HG03196 (cell line): ENCODE measurements at regions not wholly inside any gene's neighbourhood (a gene's known extent, or its start where the extent isn't known, plus 50 kb on each side); places are given as distances from the start of the nearest gene placed in this dataset.

Experiments used
- ATAC-seq: cut with Tn5 transposase; IDR thresholded peaks from one replicate; pipeline ENCODE4 v1.9.1; 2021; ENCODE audit not compliant: unreplicated experiment

- no peak for ATAC-seq
Measured at GRCh38 chr12:108462686-108463085, 52.4 kb upstream of the FICD start.

DNA sequence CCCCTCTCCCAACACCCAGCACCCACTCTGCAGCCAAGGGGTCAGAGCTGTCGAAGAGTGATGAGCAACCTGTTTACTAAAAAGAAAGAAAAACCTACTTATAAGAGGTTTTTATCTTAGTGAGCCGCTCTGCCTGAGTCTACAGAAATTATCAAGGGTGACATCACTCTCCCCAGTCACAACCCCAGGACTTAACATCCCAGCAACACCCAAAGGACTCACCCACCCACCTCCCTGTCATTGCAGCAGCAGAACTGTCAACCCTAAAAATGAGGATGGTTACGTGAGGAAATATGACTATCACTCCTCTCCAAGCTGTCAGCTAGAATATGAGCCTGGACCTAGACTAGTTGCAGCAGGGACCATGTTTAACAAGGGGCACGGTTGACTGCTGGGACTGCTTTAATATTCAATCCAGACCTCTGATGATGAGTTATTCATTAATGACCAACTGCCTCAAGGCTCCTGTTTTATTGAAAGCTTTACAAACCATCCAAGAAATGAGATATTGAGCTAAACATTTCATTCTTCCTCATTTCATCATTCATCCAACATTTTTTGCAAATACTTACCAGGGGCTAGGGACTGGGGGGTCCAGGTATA lies 53.9 kb upstream of the FICD start:
- no peak for ATAC-seq

- ATAC-seq = no peak
Measured at GRCh38 chr12:108459149-108459548, 55.9 kb upstream of the FICD start.

DNA sequence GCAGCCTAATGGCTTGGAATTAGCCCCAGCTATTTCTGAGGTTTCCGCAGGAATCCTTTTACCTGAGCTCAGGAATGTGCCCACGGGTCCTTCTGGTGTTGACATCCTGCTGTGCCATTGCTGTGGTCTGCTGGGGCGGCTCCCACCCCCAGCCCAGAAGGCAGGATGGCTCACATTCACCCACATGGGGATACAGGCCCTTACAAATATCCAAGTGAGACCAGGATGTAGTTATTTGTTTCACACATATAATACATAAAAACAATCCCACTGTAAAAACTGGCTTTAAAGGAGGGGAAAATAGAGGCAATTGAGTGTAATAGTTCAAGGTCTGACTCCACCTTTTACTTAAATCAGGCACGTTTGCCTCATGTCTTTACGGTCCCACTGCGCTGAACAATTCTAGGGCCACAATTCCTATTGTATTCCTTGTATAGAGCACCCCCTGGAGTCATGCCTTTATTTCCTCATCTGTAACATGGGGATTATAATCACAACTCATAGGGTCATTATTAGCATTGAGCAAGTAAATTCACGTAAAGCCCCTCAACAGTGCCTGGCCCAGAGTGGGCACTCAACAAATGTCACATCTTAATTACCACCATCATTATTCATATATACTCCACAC lies 57.2 kb upstream of the FICD start:
- no peak for ATAC-seq

DNA sequence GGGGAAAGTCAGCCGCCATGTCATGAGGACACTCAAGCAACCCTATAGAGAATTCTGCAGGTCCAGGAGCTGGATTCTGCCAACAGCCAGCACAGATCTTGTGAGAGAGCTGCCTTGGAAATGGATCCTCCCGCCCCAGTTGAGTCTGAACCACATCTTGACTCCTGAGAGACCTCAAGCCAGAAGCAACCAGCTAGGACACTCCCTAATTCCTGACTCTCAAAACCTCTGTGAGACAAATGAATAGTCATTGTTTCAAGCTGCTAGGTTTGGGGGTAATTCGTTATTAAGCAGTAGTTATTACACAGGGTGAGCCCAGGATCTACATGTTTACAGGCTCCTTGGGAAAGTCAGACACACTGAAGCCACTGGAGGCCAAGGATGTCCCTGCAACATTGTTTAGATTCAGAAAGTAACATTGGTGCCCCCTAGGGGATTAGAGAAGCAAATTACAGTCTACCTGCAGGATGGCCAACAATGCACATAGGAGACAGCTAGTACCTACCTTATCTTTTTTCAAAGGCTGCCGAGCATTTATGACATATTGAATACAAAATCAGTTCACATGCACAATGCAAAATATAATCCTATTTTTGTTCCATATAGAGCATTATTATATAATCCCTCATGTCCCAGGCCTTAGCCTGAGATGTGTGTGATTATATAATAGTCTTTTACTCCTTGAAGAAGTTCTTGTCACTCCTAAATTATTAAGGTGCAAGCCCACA lies 57.9 kb upstream of the FICD start:
- ATAC-seq = peak; percentile 58

GRCh38 chr12:108455706-108456105 lies 59.4 kb upstream of the FICD start:
- no peak for ATAC-seq

DNA sequence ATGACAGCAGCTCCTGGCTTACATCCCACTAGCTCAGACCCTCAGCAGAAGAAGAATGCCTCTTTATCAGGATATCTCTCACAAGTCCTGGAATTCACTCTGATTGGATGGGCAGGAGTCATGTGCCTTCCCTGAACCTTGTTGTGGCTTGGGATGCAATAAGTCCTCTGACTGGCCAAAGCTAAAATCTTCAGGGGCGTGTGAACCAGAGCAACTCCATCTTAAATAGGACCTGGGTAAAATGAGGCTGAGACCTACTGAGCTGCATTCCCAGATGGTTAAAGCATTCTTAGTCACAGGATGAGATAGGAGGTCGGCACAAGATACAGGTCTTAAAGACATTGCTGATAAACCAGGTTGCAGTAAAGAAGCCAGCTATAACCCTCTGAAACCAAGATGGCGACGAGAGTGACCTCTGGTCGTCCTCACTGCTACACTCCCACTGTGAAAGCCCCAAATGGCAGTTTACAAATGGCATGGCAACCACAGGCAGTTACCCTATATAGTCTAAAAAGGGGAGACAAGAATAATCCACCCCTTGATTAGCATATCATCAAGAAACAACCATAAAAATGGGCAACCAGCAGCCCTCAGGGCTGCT lies 60.4 kb upstream of the FICD start:
- no peak for ATAC-seq

- no peak for ATAC-seq
Measured at GRCh38 chr12:108449478-108449877, 65.6 kb upstream of the FICD start.

GRCh38 chr12:108448246-108448645 lies 66.8 kb upstream of the FICD start:
- ATAC-seq = no peak

DNA sequence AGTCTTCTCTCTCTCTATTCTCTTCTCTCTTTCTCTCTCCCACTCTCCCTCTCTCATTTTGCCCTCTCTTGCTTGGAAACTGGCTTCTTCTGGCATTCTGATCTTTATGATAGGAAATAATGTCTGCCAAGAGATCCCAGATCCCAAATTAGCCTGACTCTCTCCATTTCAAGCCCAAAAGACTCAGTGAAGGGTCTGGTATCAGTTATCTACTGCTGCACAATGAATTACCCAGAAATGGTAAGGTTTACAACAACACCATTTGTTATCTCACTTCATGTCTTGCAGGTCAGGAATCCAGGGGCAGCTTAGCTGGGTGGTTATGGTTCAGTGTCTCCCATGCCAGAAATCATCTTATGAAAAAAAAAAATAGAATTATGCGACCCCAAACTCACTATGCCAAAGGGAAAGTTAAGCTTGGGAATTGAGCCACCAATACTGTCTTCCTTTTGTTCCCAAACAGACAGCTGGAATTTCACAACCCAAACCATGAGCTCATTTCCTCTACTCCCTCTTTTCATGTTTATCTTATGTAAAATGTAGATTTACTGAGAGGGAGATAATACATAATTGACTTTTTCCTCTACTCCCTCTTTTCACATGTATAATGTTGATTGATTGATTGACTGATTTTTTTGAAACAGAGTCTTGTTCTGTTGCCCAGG lies 67.8 kb upstream of the FICD start:
- ATAC-seq = no peak

DNA sequence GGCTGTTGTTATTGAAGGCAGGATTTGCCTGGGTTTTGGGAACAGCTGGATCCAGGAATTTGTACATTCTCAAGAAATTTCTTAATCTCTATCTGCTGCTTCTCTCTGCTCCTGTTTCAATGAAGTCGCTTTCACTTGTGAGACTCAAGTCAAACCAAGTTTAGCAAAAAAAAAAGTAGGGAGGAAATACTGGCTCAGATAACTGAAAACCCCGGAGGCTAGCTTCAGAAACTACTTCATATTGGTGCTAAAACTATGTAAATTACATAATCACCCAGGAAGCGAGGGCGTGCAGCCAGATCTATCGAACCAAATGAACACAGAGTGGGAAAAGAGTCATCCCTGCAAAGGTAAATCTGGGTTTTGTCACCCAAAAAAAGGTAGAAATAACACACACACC lies 68.3 kb upstream of the FICD start:
- ATAC-seq = no peak

GRCh38 chr12:108442910-108443309 lies 72.2 kb upstream of the FICD start:
- ATAC-seq = no peak

GRCh38 chr12:108442067-108442466 lies 73.0 kb upstream of the FICD start:
- ATAC-seq = no peak

GRCh38 chr12:108441549-108441948 lies 73.5 kb upstream of the FICD start:
- no peak for ATAC-seq

GRCh38 chr12:108440736-108441135 lies 74.3 kb upstream of the FICD start:
- ATAC-seq = no peak

- ATAC-seq = no peak
Measured at GRCh38 chr12:108438667-108439066, 76.4 kb upstream of the FICD start.

DNA sequence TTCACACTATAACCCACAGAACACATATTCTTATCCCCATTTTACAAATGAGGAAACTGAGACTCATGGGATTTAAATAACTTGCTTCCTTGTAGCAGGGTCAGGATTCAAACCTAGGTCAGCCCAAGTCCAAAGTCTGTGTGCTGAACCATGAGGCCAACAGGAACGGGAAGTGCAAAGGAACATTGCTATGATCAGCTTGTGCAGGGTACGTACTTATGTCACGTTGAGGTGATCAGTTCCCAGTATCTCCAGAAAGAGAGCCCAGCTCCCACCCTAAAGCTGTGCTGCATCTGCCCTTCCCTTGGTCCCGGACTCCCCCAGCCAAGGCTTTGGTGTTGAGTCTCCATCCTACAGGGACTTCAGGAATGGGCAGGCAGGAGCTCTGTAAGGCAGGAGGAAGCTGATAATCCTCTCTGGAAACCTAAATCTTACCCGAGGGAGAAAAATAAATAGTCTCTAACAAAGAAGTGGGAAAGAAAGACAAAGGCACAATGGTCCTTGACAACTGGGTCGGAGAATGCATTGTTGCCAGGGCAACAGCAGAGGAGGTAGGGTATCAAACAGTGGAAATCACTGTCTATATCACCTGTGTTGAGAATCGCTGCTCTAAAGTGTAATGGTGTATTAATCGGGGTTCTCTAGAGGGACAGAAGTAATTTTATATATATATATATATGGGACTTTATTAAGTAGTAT lies 82.5 kb upstream of the FICD start:
- no peak for ATAC-seq

GRCh38 chr12:108430926-108431325 lies 84.2 kb upstream of the FICD start:
- no peak for ATAC-seq

- ATAC-seq = no peak
Measured at GRCh38 chr12:108430245-108430644, 84.8 kb upstream of the FICD start.

GRCh38 chr12:108425238-108425795 lies 86.2 kb upstream of the CMKLR1 start:
- ATAC-seq = no peak

GRCh38 chr12:108424816-108425215 lies 85.7 kb upstream of the CMKLR1 start:
- ATAC-seq = no peak
